ENCODE measurements at regions not wholly inside any gene's neighbourhood (a gene's known extent, or its start where the extent isn't known, plus 50 kb on each side); places are given as distances from the start of the nearest gene placed in this dataset.

GRCh38 chr3:117801912-117802239 is 1092.3 kb downstream of the TUSC7 start:
- no peak for TF ChIP-seq CTCF (IDR thresholded peaks at IDR 0.05)

DNA sequence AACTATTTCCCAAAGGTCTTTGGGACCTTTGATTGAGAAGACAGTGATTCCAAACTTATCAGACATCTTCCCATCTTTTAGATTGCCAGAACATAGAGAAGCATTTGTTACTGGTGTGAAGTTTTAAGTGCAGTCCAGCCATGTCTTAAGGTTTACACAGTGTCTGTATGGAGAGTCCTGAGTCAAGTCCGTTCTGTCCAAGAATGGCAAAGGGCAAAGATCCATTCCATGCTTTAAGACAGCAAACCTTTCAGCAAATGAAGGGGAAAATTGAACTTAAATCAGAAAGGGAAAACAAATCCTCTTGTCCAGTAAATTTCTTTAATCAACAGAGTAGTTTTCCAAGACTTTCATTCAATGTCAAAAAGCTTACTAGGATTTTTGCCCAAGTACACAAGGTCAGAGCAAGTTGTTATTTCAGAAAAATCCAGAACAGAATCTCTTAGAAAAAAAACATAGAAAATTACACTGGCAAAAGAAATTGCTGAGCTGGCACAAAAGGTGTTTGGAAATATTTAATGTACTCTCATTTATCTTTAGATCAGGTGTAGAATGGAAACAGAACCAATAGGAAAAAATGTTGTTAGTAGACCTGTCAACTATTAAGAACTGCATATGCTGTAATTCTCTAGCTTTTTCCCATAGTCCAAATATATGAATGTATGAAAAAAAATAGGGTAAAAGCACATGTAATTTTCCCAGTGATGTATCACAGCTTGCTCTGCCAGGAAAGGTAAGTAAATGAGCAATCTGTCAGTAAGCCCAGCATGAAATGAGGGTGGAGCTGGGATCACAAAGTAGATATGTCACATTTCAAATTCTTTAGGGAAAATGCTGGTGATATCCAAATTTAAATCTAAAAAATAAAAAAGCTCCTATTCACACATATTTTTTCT is 1099.9 kb downstream of the TUSC7 start:
- no peak for TF ChIP-seq CTCF (IDR thresholded peaks at IDR 0.05)

DNA sequence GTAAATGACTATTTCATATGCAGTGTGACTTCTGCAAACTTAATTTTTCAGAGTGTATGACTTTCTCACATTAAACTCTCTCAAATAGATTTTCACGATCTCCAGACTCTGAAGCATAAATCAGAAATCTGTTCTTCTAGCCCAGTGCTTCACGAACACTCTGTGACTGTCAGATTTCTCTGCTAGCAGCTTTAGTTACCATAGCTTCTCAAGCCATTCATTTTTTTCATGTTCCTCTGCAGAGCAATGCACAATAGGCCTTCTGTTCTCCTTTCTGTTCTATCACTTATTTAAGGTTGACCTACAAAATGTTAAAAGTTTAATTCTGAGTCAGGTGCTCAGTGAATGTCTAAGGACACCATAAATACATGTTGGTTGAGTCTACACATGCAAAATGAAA is 1102.2 kb downstream of the TUSC7 start:
- TF ChIP-seq CTCF (IDR thresholded peaks at IDR 0.05) = no peak

DNA sequence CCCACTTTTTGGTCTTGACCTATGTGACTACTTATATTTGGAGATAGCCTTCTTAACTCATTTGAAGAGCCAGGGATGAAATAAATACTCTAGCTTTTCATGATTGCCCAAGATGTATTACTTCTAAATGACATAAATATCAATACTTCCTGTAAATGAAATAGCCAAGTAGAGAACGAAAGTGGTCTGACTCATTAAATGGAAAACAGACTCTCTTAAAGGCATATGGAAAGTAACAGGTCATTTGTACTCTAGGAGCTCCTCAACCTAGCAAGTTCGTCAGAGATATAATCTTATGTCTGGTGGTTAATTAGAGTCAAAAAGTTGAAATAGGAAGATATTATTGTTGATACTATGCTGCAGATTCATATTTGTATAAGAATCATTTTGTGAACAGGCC is 1105.4 kb downstream of the TUSC7 start:
- TF ChIP-seq CTCF (IDR thresholded peaks at IDR 0.05) = no peak

DNA sequence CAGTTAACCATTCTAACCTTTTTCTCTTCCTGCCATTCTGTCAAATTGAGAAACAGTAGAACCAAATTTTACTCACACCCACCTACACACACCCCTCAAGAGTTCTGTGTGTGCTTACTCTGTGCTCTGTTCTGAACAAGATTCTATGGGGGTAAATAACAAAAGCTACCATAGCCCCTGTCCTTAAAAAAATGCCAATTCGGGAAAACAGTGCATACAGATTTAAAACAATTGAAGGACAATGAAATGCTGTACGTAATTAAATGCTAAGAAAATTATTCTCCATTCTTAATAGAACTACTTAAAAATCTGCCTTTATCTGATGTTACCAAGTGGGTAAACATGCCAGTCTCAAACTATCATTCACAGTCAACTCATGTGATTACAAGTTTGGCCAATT is 1107.5 kb downstream of the TUSC7 start:
- TF ChIP-seq CTCF (IDR thresholded peaks at IDR 0.05) = no peak

DNA sequence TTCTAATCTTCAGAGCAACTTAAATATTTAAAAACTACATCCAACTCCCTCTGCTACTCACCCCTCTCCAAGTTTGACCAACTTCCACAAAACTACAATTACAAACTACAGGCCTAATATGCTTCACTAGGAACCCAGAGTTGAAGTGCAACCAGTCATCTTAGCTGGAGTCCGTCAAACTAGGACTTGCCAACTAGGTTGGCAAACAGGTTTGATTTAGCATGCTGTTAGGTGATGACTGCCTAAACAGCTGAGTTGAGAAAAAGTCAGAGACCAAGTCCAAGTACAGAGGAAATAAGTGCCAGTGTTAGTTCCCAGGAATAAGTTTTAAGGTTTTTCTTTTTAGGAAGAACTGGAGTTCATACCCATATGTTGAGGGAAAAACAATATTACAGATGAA is 1109.0 kb downstream of the TUSC7 start:
- TF ChIP-seq CTCF (IDR thresholded peaks at IDR 0.05) = no peak

DNA sequence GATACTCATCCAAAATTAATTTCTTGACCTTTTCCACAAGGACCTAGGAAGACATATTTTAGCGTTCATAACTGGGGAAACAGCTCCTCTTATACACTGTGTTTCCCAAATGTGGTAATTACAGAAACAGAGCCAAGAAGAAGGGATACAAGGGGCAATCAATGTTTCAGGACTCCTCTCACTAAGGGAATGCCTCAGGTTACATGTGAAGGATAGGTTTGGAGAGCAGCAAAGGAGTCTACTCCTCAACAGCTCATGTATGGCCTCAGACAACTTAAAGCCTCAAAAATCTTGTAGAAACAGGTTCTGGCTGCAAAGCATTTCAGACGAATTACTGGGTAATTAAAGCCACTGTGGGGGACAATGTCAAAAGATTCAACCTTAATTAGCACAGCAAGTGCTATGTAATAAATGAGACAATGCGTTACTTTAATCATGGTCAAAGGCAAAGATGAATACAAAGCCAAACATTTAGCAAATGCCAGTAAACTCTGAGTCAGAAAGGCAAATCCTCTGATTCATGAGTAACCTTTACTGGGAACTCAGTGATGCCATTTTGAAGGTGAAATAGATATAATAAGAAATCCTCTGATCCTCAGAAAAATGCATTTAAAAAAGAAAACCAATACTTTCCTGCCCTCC is 1111.2 kb downstream of the TUSC7 start:
- TF ChIP-seq CTCF (IDR thresholded peaks at IDR 0.05) = no peak

All from LNCAP (cell line).